HEK293 (cell line): ENCODE measurements at regions not wholly inside any gene's neighbourhood (a gene's known extent, or its start where the extent isn't known, plus 50 kb on each side); places are given as distances from the start of the nearest gene placed in this dataset.

Experiments
- CTCF ChIA-PET: fragments of 350-600 bp; formaldehyde crosslinking; extraction: SDS; loops from one replicate; lab custom pipeline; 2021; ENCODE audit warnings: antibody characterized with exemption; lab: Yijun Ruan, JAX
- POLR2A ChIA-PET: fragments of 300-600 bp; formaldehyde crosslinking; extraction: SDS; loops from one replicate; lab custom pipeline; 2020; ENCODE audit warnings: antibody characterized with exemption, inconsistent platforms; lab: Yijun Ruan, JAX
- H3K27ac ChIP-seq: fragments of 200-500 bp; sonication (Bioruptor generic); 2 replicates; pipeline ENCODE4 v1.5.1; 2014; ENCODE audit warnings: low read depth, low read length, control low read depth, inconsistent platforms; ENCODE audit errors: extremely low read depth
- H3K36me3 ChIP-seq, 2 experiments: fragments of 200-500 bp in 1 of 2; sonication (Bioruptor generic) in 1 of 2; 1 replicate in 1 of 2; 2 replicates in 1 of 2; pipeline ENCODE4 v1.5.1; 2014 to 2017; ENCODE audit warnings: inconsistent platforms in 2 of 2, low read length in 2 of 2; ENCODE audit not compliant: control insufficient read depth in 2 of 2, insufficient read depth in 1 of 2
- H3K4me1 ChIP-seq: fragments of 200-500 bp; sonication (Bioruptor generic); 2 replicates; pipeline ENCODE4 v1.5.1; 2014; ENCODE audit warnings: mild to moderate bottlenecking, low read length, inconsistent platforms; ENCODE audit not compliant: control insufficient read depth, insufficient read depth
- H3K4me3 ChIP-seq: 2 replicates; pipeline ENCODE4 v1.5.1; 2011; ENCODE audit warnings: low read depth, mild to moderate bottlenecking, control low read depth, low read length, moderate library complexity
- H3K9me3 ChIP-seq: fragments of 200-500 bp; sonication (Bioruptor generic); 2 replicates; pipeline ENCODE4 v1.5.1; 2014; ENCODE audit warnings: low read depth, low read length, inconsistent platforms; ENCODE audit not compliant: control insufficient read depth, insufficient read depth
- GLI2 ChIP-seq: fragments of 450-650 bp; formaldehyde crosslinking; IDR thresholded peaks from 2 replicates; pipeline ENCODE4; 2017; ENCODE audit warnings: missing biosample characterization, missing genetic modification characterization, low read depth, borderline replicate concordance
- HOXC10 ChIP-seq: sonication (generic); formaldehyde crosslinking; IDR thresholded peaks from 2 replicates; pipeline ENCODE4 v1.8.1; 2023; ENCODE audit warnings: mild to moderate bottlenecking, missing genetic modification reagents
- HOXD13 ChIP-seq: sonication (generic); formaldehyde crosslinking; IDR thresholded peaks from 2 replicates; pipeline ENCODE4 v1.8.0; 2022; ENCODE audit warnings: missing genetic modification reagents, borderline replicate concordance
- KLF16 ChIP-seq: fragments of 450-650 bp; formaldehyde crosslinking; IDR thresholded peaks from 2 replicates; pipeline ENCODE4 v1.5.1; 2017; ENCODE audit warnings: missing biosample characterization, missing genetic modification characterization
- SCRT1 ChIP-seq: fragments of 450-650 bp; formaldehyde crosslinking; IDR thresholded peaks from 2 replicates; pipeline ENCODE4 v1.5.1; 2016; ENCODE audit warnings: missing biosample characterization, missing genetic modification characterization, borderline replicate concordance
- SP3 ChIP-seq: fragments of 450-650 bp; formaldehyde crosslinking; IDR thresholded peaks from 2 replicates; pipeline ENCODE4 v1.5.1; 2016; ENCODE audit warnings: missing biosample characterization, missing genetic modification characterization
- ZFHX2 ChIP-seq: fragments of 450-650 bp; formaldehyde crosslinking; conservative IDR thresholded peaks from 2 replicates; pipeline ENCODE4 v1.5.1; 2016; ENCODE audit warnings: missing biosample characterization, missing genetic modification characterization
- ZNF132 ChIP-seq: fragments of 450-650 bp; formaldehyde crosslinking; IDR thresholded peaks from 2 replicates; pipeline ENCODE4 v1.5.1; 2017; ENCODE audit warnings: missing biosample characterization, missing genetic modification characterization, borderline replicate concordance
- ZNF19 ChIP-seq: fragments of 450-650 bp; formaldehyde crosslinking; IDR thresholded peaks from 2 replicates; pipeline ENCODE4; 2016; ENCODE audit warnings: missing biosample characterization, missing genetic modification characterization, low read depth
- ZNF354C ChIP-seq: fragments of 450-650 bp; formaldehyde crosslinking; IDR thresholded peaks from 2 replicates; pipeline ENCODE4 v1.5.1; 2016; ENCODE audit warnings: missing biosample characterization, missing genetic modification characterization, low read depth, borderline replicate concordance
- ZNF391 ChIP-seq: fragments of 450-650 bp; formaldehyde crosslinking; IDR thresholded peaks from 2 replicates; pipeline ENCODE4 v1.5.1; 2016; ENCODE audit warnings: low read depth, missing biosample characterization, missing genetic modification characterization, borderline replicate concordance
- ZNF398 ChIP-seq: fragments of 450-650 bp; formaldehyde crosslinking; IDR thresholded peaks from 2 replicates; pipeline ENCODE4 v1.5.1; 2017; ENCODE audit warnings: missing biosample characterization, missing genetic modification characterization
- ZNF416 ChIP-seq: fragments of 450-650 bp; formaldehyde crosslinking; IDR thresholded peaks from 2 replicates; pipeline ENCODE4 v1.5.1; 2016; ENCODE audit warnings: missing biosample characterization, missing genetic modification characterization
- ZNF529 ChIP-seq: fragments of 450-650 bp; formaldehyde crosslinking; IDR thresholded peaks from 2 replicates; pipeline ENCODE4 v1.5.1; 2017; ENCODE audit warnings: missing genetic modification characterization, missing biosample characterization; ENCODE audit not compliant: insufficient replicate concordance
- ZNF558 ChIP-seq: fragments of 450-650 bp; formaldehyde crosslinking; IDR thresholded peaks from 2 replicates; pipeline ENCODE4 v1.5.1; 2016; ENCODE audit warnings: missing biosample characterization, missing genetic modification characterization
- ZNF585B ChIP-seq: fragments of 450-650 bp; formaldehyde crosslinking; IDR thresholded peaks from 2 replicates; pipeline ENCODE4 v1.5.1; 2016; ENCODE audit warnings: missing biosample characterization, missing genetic modification characterization
- ZNF624 ChIP-seq: fragments of 450-650 bp; formaldehyde crosslinking; IDR thresholded peaks from 2 replicates; pipeline ENCODE4 v1.5.1; 2017; ENCODE audit warnings: missing biosample characterization, missing genetic modification characterization
- ZSCAN5A ChIP-seq: fragments of 450-650 bp; formaldehyde crosslinking; IDR thresholded peaks from 2 replicates; pipeline ENCODE4 v1.5.1; 2016; ENCODE audit warnings: missing biosample characterization, missing genetic modification characterization
- TF ChIP-seq, protein P1 (sequence below): fragments of 450-650 bp; formaldehyde crosslinking; IDR thresholded peaks from 2 replicates; pipeline ENCODE4 v1.5.1; 2016; ENCODE audit warnings: missing biosample characterization, missing genetic modification characterization, borderline replicate concordance
- TF ChIP-seq, protein P2 (sequence below): fragments of 450-650 bp; formaldehyde crosslinking; IDR thresholded peaks from 2 replicates; pipeline ENCODE4 v1.5.1; 2016; ENCODE audit warnings: missing biosample characterization, missing genetic modification characterization

DNA sequence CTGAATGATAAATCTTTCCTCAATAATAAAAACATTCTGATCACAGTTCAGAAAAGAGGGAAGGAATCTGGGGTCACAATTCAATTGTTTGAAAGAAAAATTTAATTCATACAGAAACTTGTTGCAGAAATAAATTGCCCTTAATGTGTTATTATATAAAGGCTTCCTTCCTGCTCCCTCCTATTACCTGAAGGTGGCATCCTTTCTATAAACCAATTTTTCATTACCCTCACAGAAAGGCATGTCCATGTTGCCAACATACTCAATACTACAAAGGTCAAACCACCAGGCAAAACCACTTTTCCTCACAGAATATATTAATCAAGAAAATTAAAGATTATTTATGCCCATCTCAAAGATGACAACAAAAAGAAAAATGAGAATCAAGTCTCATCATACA is 194.3 kb upstream of the CT83 start (continued):
- TF ChIP-seq ZFHX2 (no peak), HOXD13 (CRISPR knock-in tag) (no peak), ZSCAN5A (tag by site-specific recombination) (no peak), HOXC10 (CRISPR knock-in tag) (no peak), ZNF529 (no peak), ZNF558 (no peak), KLF16 (no peak)

DNA sequence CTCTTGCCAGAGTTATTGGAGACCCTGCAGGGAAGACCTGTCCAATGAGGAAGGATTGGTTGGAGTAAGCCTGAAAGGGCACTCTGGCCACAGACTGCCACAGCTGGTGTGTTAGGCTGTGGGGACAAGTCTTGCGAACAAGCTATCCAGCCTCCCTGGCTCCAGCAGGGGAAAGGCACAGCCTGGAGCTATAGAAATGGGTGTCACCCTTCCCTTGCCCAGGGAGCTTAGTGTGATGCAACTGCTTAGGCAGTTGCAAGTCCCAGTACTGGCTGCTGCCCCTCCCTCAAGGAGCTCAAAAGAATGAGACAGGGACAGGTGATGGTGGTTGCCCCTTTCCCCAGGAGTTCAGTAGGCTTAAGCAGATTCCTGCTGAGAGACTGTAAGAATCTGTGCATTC is 165.7 kb upstream of the CT83 start:
- no peak for TF ChIP-seq ZNF416 (tag by site-specific recombination)
- TF ChIP-seq SCRT1 (tag by site-specific recombination) = no peak
- TF ChIP-seq ZNF624 = no peak
- no peak for TF ChIP-seq SP3
- H3K4me3 ChIP-seq = no peak overlapping the region
- ChIA-PET CTCF (no interaction called here), POLR2A (no interaction called here)
- no peaks in the 10 kb centered on the region for H3K4me1 ChIP-seq
- H3K27ac ChIP-seq = no peak overlapping the region
- H3K9me3 ChIP-seq = no peaks in the 10 kb centered on the region; the same call in 1 of the 2 replicates
- H3K36me3 ChIP-seq = no peaks in the 10 kb centered on the region

- no peaks in the 10 kb centered on the region for H3K4me1 ChIP-seq
These were observed 155.8 kb upstream of the CT83 start for GRCh38 chrX:116618546-116618945.

More at GRCh38 chrX:116618546-116618945, 155.8 kb upstream of the CT83 start:
- TF ChIP-seq ZNF398 (tag by site-specific recombination) (no peak), ZNF585B (tag by site-specific recombination) (no peak), ZNF391 (tag by site-specific recombination) (no peak), GLI2 (tag by site-specific recombination) (no peak), ZNF132 (tag by site-specific recombination) (no peak), ZNF19 (no peak), ZFHX2 (no peak), ZNF354C (tag by site-specific recombination) (no peak)
- TF ChIP-seq, protein P1, sequence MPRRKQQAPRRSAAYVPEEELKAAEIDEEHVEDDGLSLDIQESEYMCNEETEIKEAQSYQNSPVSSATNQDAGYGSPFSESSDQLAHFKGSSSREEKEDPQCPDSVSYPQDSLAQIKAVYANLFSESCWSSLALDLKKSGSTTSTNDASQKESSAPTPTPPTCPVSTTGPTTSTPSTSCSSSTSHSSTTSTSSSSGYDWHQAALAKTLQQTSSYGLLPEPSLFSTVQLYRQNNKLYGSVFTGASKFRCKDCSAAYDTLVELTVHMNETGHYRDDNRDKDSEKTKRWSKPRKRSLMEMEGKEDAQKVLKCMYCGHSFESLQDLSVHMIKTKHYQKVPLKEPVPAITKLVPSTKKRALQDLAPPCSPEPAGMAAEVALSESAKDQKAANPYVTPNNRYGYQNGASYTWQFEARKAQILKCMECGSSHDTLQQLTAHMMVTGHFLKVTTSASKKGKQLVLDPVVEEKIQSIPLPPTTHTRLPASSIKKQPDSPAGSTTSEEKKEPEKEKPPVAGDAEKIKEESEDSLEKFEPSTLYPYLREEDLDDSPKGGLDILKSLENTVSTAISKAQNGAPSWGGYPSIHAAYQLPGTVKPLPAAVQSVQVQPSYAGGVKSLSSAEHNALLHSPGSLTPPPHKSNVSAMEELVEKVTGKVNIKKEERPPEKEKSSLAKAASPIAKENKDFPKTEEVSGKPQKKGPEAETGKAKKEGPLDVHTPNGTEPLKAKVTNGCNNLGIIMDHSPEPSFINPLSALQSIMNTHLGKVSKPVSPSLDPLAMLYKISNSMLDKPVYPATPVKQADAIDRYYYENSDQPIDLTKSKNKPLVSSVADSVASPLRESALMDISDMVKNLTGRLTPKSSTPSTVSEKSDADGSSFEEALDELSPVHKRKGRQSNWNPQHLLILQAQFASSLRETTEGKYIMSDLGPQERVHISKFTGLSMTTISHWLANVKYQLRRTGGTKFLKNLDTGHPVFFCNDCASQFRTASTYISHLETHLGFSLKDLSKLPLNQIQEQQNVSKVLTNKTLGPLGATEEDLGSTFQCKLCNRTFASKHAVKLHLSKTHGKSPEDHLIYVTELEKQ (tag by site-specific recombination) = no peak
- TF ChIP-seq, protein P2, sequence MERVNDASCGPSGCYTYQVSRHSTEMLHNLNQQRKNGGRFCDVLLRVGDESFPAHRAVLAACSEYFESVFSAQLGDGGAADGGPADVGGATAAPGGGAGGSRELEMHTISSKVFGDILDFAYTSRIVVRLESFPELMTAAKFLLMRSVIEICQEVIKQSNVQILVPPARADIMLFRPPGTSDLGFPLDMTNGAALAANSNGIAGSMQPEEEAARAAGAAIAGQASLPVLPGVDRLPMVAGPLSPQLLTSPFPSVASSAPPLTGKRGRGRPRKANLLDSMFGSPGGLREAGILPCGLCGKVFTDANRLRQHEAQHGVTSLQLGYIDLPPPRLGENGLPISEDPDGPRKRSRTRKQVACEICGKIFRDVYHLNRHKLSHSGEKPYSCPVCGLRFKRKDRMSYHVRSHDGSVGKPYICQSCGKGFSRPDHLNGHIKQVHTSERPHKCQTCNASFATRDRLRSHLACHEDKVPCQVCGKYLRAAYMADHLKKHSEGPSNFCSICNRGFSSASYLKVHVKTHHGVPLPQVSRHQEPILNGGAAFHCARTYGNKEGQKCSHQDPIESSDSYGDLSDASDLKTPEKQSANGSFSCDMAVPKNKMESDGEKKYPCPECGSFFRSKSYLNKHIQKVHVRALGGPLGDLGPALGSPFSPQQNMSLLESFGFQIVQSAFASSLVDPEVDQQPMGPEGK (tag by site-specific recombination) = no peak
- ChIA-PET POLR2A (no interaction called here), CTCF (no interaction called here)
- H3K9me3 ChIP-seq = no peaks in the 10 kb centered on the region
- no peak overlapping the region for H3K27ac ChIP-seq
- H3K36me3 ChIP-seq = no peaks in the 10 kb centered on the region
- no peak overlapping the region for H3K4me3 ChIP-seq
